ENCODE measurements at regions not wholly inside any gene's neighbourhood (a gene's known extent, or its start where the extent isn't known, plus 50 kb on each side); places are given as distances from the start of the nearest gene placed in this dataset.

GRCh38 chr3:194984622-194985021, 286.3 kb downstream of the XXYLT1 start:
- ChIA-PET CTCF (interaction anchor here (1.4 kb wide), 1 partner anchor 302 kb away, joined by 4 read pairs; no protein-coding TSS in a partner anchor), POLR2A (no interaction called here)
- no peaks in the 10 kb centered on the region for H3K9me3 ChIP-seq (ENCODE audit: control extremely low read depth in 1 of 3, control insufficient read depth in 2 of 3, insufficient read depth in 1 of 3, low read length in 2 of 3)
- Mint-ChIP-seq H3K4me3 (no peak overlapping the region), H3K4me1 (peaks cover 3% of the 10 kb centered on the region), H3K9me3 (ENCODE audit: insufficient read depth) (no peaks in the 10 kb centered on the region), H3K27me3 (peaks cover 17% of the 10 kb centered on the region), H3K27ac (no peak overlapping the region)
- H3K4me1 ChIP-seq (ENCODE audit: control insufficient read depth in 2 of 2, insufficient read depth in 2 of 2, low read length in 2 of 2), result peaks cover 5 to 10% of the 10 kb centered on the region in 2 donors
- H4K20me1 ChIP-seq (ENCODE audit: control insufficient read depth, insufficient read depth, low read length, poor library complexity, severe bottlenecking), result no peaks in the 10 kb centered on the region
- DNase-seq (no peak), ATAC-seq (ENCODE audit: low read depth) (no peak)
- peak overlapping the region; percentile 22 for H2AFZ ChIP-seq (ENCODE audit: insufficient read depth, low read depth, low read length, poor library complexity, severe bottlenecking)
- H3K79me2 ChIP-seq (ENCODE audit: control insufficient read depth, insufficient read depth, low read length), result no peaks in the 10 kb centered on the region
- H3K9ac ChIP-seq (ENCODE audit: low read length), result no peak overlapping the region
- H3K4me3 ChIP-seq (ENCODE audit: control extremely low read depth in 1 of 5, extremely low read depth in 1 of 5, insufficient read depth in 1 of 5, low read depth in 2 of 5, low read length in 4 of 5), result no peak overlapping the region
- no peak overlapping the region for H3K27ac ChIP-seq (ENCODE audit: low read length in 2 of 2)
- WGBS (ENCODE audit: insufficient coverage), result 77% methylated on average over 9 of the region's 9 CpGs
- intact Hi-C loops (cut with micrococcal nuclease), result no loop called here
- no peaks in the 10 kb centered on the region for H3K36me3 ChIP-seq (replicated peaks in 1 of 2; ENCODE audit: control extremely low read depth in 1 of 2, control insufficient read depth in 1 of 2, extremely low read depth in 1 of 2, insufficient read depth in 2 of 2, low read length in 1 of 2)
- TF ChIP-seq EZH2 (IDR thresholded peaks at IDR 0.05; ENCODE audit: borderline replicate concordance, insufficient read depth, low read depth, low read length, poor library complexity, severe bottlenecking), result no peak
- no peak for TF ChIP-seq CTCF (IDR thresholded peaks at IDR 0.05)
- H3K27me3 ChIP-seq (replicated peaks in 1 of 4; ENCODE audit: control extremely low read depth in 1 of 4, control insufficient read depth in 3 of 4, insufficient read depth in 4 of 4, low read length in 3 of 4), result peaks cover 0 to 16% (median 4%) of the 10 kb centered on the region in 4 experiments
- H3K4me2 ChIP-seq (replicated peaks; ENCODE audit: low read depth, low read length, poor library complexity, severe bottlenecking), result peak overlapping the region; percentile 12

DNA sequence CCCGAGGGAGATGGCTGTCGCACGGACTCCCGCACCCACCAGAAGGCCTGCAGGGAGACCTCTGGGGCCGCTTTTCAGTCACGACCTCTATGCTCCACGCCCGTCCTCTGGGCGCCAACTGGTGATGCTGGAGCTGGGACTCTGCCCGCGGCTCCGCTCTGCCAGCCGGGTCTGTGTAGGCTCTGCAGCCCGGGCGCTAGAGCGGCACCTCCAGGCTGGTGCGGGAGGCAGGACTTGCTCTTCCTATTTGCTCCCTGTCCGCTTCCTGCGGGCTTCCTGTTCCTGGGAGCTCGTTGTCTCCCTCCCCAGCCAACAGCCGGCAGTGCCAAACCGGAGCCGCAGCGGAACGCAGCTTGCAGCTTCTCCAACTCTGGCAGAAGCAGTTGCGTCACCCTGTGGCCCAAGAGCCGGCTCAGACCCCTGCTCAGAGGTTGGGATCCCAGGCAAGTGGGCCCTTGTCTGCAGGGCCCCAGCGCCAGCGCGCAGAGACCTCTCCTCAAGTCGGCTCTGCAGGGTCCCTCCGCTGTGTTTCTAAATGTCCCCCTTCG, 285.9 kb downstream of the XXYLT1 start:
- H3K4me3 ChIP-seq (ENCODE audit: control extremely low read depth in 1 of 5, extremely low read depth in 1 of 5, insufficient read depth in 1 of 5, low read depth in 2 of 5, low read length in 4 of 5), result no peak overlapping the region
- H3K9ac ChIP-seq (ENCODE audit: low read length), result no peak overlapping the region
- H3K36me3 ChIP-seq (replicated peaks in 1 of 2; ENCODE audit: control extremely low read depth in 1 of 2, control insufficient read depth in 1 of 2, extremely low read depth in 1 of 2, insufficient read depth in 2 of 2, low read length in 1 of 2), result no peaks in the 10 kb centered on the region
- H3K4me1 ChIP-seq (ENCODE audit: control insufficient read depth in 2 of 2, insufficient read depth in 2 of 2, low read length in 2 of 2), result peaks cover 5 to 10% of the 10 kb centered on the region in 2 donors
- H3K27ac Mint-ChIP-seq, result no peak overlapping the region
- no peak overlapping the region for H3K4me3 Mint-ChIP-seq
- DNase-seq, result no peak
- intact Hi-C loops (cut with micrococcal nuclease), result no loop called here
- no peaks in the 10 kb centered on the region for H3K9me3 Mint-ChIP-seq (ENCODE audit: insufficient read depth)
- H3K4me1 Mint-ChIP-seq, result peaks cover 3% of the 10 kb centered on the region
- H3K27me3 ChIP-seq (replicated peaks in 1 of 4; ENCODE audit: control extremely low read depth in 1 of 4, control insufficient read depth in 3 of 4, insufficient read depth in 4 of 4, low read length in 3 of 4), result peaks cover 0 to 16% (median 4%) of the 10 kb centered on the region in 4 experiments
- ATAC-seq (ENCODE audit: low read depth), result no peak
- H3K79me2 ChIP-seq (ENCODE audit: control insufficient read depth, insufficient read depth, low read length), result no peaks in the 10 kb centered on the region
- no peaks in the 10 kb centered on the region for H4K20me1 ChIP-seq (ENCODE audit: control insufficient read depth, insufficient read depth, low read length, poor library complexity, severe bottlenecking)
- ChIA-PET CTCF (interaction anchor here (1.1 kb wide), 1 partner anchor 14 kb away, joined by 3 read pairs; no protein-coding TSS in a partner anchor), POLR2A (no interaction called here)
- TF ChIP-seq EZH2 (IDR thresholded peaks at IDR 0.05; ENCODE audit: borderline replicate concordance, insufficient read depth, low read depth, low read length, poor library complexity, severe bottlenecking) (no peak), CTCF (IDR thresholded peaks at IDR 0.05) (no peak)
- no peaks in the 10 kb centered on the region for H3K9me3 ChIP-seq (ENCODE audit: control extremely low read depth in 1 of 3, control insufficient read depth in 2 of 3, insufficient read depth in 1 of 3, low read length in 2 of 3)
- peak overlapping the region; percentile 12 for H3K4me2 ChIP-seq (replicated peaks; ENCODE audit: low read depth, low read length, poor library complexity, severe bottlenecking)
- no peak overlapping the region for H3K27ac ChIP-seq (ENCODE audit: low read length in 2 of 2)
- peaks cover 17% of the 10 kb centered on the region for H3K27me3 Mint-ChIP-seq
- 43% methylated on average over 33 of the region's 33 CpGs for WGBS (ENCODE audit: insufficient coverage)
- H2AFZ ChIP-seq (ENCODE audit: insufficient read depth, low read depth, low read length, poor library complexity, severe bottlenecking), result peak overlapping the region; percentile 22

Data from B cell (primary cell).